ELR (cell line): ENCODE measurements at regions not wholly inside any gene's neighbourhood (a gene's known extent, or its start where the extent isn't known, plus 50 kb on each side); places are given as distances from the start of the nearest gene placed in this dataset.

ENCODE experiments used
- DNase-seq: peaks from one replicate; pipeline ENCODE4 v3.0.0-alpha.2; 2015; ENCODE audit warnings: low read depth

GRCh38 chr1:192088496-192088895, 69.8 kb upstream of the RGS18 start:
- DNase-seq, result no peak

GRCh38 chr1:192098001-192098400, 60.3 kb upstream of the RGS18 start:
- DNase-seq, result no peak

- DNase-seq, result no peak
These were observed 58.9 kb upstream of the RGS18 start for GRCh38 chr1:192099328-192099727.

- DNase-seq, result no peak
These were observed 57.4 kb upstream of the RGS18 start for GRCh38 chr1:192100686-192101468.

GRCh38 chr1:192104128-192104527, 54.1 kb upstream of the RGS18 start:
- DNase-seq, result no peak

- DNase-seq, result peak; percentile 69
These were observed 53.4 kb upstream of the RGS18 start for GRCh38 chr1:192104852-192105251.

GRCh38 chr1:192108161-192108560, 50.1 kb upstream of the RGS18 start:
- no peak for DNase-seq
